SU-DHL-6 (cell line): ENCODE measurements at regions not wholly inside any gene's neighbourhood (a gene's known extent, or its start where the extent isn't known, plus 50 kb on each side); places are given as distances from the start of the nearest gene placed in this dataset.

Source experiments
- CTCF ChIP-seq: fragments of 200-600 bp; sonication (generic); IDR thresholded peaks from one replicate; pipeline ENCODE4 v1.5.1; 2017; ENCODE audit warnings: antibody characterized with exemption, mild to moderate bottlenecking, low read length, moderate library complexity; ENCODE audit not compliant: insufficient read depth, poor library complexity, severe bottlenecking
- EZH2phosphoT487 ChIP-seq: fragments of 200-600 bp; sonication (generic), shearing (Covaris generic); conservative IDR thresholded peaks from 2 replicates; pipeline ENCODE4 v1.6.1; 2018; ENCODE audit warnings: mild to moderate bottlenecking, antibody characterized with exemption, low read length, moderate library complexity, mixed read lengths

GRCh38 chr1:196094821-196095220 is 513.4 kb downstream of the KCNT2 start:
- TF ChIP-seq CTCF (no peak), EZH2phosphoT487 (no peak)
